ENCODE measurements at regions not wholly inside any gene's neighbourhood (a gene's known extent, or its start where the extent isn't known, plus 50 kb on each side); places are given as distances from the start of the nearest gene placed in this dataset.

- no peak for TF ChIP-seq CTCF (IDR thresholded peaks at IDR 0.05)
- TF ChIP-seq EP300 (IDR thresholded peaks at IDR 0.05): no peak
- no peak for TF ChIP-seq POLR2A (IDR thresholded peaks at IDR 0.05)
These were observed 204.2 kb downstream of the MBD2 start for GRCh38 chr18:54020156-54020745.
